ENCODE measurements at regions not wholly inside any gene's neighbourhood (a gene's known extent, or its start where the extent isn't known, plus 50 kb on each side); places are given as distances from the start of the nearest gene placed in this dataset.

DNA sequence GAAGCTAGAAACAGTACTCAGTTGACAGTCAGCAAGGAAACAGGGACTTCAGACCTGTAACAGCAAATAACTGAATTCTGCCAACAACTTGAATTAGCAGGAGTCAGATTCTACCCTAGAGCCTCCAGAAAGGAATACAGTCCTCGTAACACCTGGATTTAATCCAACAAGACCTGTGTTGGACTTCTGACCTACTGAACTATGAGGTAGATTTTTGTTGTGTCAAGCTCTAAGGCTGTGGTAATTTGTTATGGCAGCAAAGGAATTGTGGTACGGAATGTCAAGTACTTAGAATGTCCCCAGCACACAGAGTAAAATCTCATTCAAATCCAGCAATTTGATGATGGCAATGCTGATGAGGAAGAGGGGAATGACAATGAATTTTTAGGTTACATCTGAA lies 234.1 kb downstream of the LRRN1 start:
- intact Hi-C loops (cut with DNase I), result no loop called here
- no peaks in the 10 kb centered on the region for H3K27me3 ChIP-seq (replicated peaks; ENCODE audit: insufficient read depth)
- no peaks in the 10 kb centered on the region for H3K9me3 ChIP-seq
- DNase-seq (ENCODE audit: low spot score), result no peak
- H3K4me1 ChIP-seq (replicated peaks), result no peaks in the 10 kb centered on the region
- H3K27ac ChIP-seq, result no peak overlapping the region
- TF ChIP-seq CTCF (IDR thresholded peaks at IDR 0.05), result no peak
- TF ChIP-seq POLR2AphosphoS5 (IDR thresholded peaks at IDR 0.05), result no peak
- no peak for TF ChIP-seq POLR2A (IDR thresholded peaks at IDR 0.05)
- H3K4me3 ChIP-seq, result no peak overlapping the region
- WGBS, result 85% methylated on average over 2 of the region's 2 CpGs
- no peaks in the 10 kb centered on the region for H3K36me3 ChIP-seq

DNA sequence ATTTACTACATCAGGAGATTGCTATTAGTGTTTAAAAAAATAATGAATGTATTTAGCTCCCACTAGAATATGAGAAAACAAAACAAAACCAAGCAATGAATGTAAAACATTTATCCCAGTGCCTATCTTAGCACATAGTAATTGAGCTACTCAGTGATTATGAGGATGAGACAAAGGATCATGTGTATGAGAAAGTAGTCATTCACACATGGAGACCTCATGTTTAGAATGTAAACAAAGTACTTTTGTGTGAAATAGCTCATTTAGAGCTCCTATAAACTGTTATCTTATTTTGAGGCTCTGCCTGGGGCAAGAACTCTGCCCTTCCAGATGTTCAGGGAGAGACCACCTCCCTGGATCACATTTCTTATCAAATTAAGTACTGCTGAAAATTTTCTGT lies 236.8 kb downstream of the LRRN1 start:
- no peaks in the 10 kb centered on the region for H3K9me3 ChIP-seq
- H3K4me3 ChIP-seq, result no peak overlapping the region
- H3K4me1 ChIP-seq (replicated peaks), result no peaks in the 10 kb centered on the region
- no peak for TF ChIP-seq POLR2A (IDR thresholded peaks at IDR 0.05)
- TF ChIP-seq CTCF (IDR thresholded peaks at IDR 0.05), result no peak
- no peak for TF ChIP-seq POLR2AphosphoS5 (IDR thresholded peaks at IDR 0.05)
- no peaks in the 10 kb centered on the region for H3K36me3 ChIP-seq
- no peaks in the 10 kb centered on the region for H3K27me3 ChIP-seq (replicated peaks; ENCODE audit: insufficient read depth)
- intact Hi-C loops (cut with DNase I), result no loop called here
- DNase-seq (ENCODE audit: low spot score), result no peak
- H3K27ac ChIP-seq, result no peak overlapping the region

DNA sequence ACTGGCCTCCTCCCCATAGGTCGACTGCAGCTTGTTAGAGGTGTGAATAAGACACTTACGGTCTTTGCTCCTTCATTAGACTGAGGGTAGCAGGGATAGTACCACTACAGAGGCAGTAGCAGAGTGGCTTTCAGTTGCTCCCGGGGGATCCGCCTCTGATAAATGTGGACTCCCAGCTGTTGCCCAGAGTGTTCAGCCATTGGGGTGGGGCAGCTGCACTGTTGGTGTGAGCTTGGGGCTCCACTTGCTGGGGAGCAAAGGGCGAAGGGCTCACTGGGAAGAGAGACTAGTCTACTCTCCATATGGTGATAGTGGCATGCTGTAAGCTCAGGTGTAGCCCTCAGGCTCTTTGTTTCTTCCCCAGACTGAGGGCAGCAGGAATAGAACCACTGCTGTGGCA lies 239.1 kb downstream of the LRRN1 start:
- Histone ChIP-seq H3K27me3 (replicated peaks; ENCODE audit: insufficient read depth) (no peaks in the 10 kb centered on the region), H3K36me3 (no peaks in the 10 kb centered on the region), H3K9me3 (no peaks in the 10 kb centered on the region), H3K4me1 (replicated peaks) (no peaks in the 10 kb centered on the region), H3K4me3 (no peak overlapping the region), H3K27ac (no peak overlapping the region)
- DNase-seq (ENCODE audit: low spot score), result no peak
- intact Hi-C loops (cut with DNase I), result no loop called here
- WGBS, result 86% methylated on average over 5 of the region's 5 CpGs
- no peak for TF ChIP-seq CTCF (IDR thresholded peaks at IDR 0.05)
- no peak for TF ChIP-seq POLR2A (IDR thresholded peaks at IDR 0.05)
- TF ChIP-seq POLR2AphosphoS5 (IDR thresholded peaks at IDR 0.05), result no peak

DNA sequence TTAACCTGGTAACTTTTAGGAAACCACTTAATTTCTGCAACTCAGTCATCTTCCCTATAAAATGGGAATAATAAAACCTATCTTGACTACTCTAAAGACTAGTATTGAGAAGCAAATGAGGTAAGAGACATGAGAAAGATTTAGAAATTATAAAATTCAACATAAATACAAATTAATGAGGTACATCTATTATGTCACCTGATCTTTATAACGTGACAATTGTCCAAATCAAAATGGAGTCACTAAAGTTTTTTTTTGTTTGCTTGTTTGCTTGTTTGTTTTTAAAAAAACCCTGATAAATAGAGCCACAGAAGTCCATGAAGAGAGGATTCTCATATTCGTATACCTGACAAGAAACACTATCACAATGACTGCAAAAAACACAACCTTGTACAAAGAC lies 242.8 kb downstream of the LRRN1 start:
- Histone ChIP-seq H3K4me1 (replicated peaks) (no peaks in the 10 kb centered on the region), H3K36me3 (no peaks in the 10 kb centered on the region), H3K27ac (no peak overlapping the region), H3K9me3 (no peaks in the 10 kb centered on the region), H3K4me3 (no peak overlapping the region), H3K27me3 (replicated peaks; ENCODE audit: insufficient read depth) (no peaks in the 10 kb centered on the region)
- whole genome bisulfite sequencing, result 85% methylated on average over 2 of the region's 2 CpGs
- DNase-seq (ENCODE audit: low spot score), result no peak
- TF ChIP-seq POLR2A (IDR thresholded peaks at IDR 0.05) (no peak), POLR2AphosphoS5 (IDR thresholded peaks at IDR 0.05) (no peak), CTCF (IDR thresholded peaks at IDR 0.05) (no peak)
- intact Hi-C loops (cut with DNase I), result no loop called here

DNA sequence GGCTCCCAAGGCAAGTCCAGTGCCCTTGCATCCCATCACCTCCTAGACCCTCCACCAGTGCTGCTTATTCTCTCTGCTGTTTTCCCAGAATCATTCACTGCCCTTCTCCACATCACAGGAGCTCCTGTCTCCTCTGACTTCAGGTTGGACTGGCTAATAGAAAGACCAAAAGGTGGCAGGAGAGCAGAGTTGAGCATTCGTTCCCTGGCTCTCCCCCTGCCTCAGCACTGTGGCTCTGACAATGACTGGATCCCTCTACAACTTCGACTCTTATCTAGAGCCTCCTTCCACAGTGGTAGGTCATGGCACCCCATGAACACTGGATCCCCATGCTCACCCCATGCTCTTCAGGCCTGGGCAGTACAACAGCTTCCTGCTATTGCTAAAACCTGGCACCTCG lies 243.6 kb downstream of the LRRN1 start:
- H3K9me3 ChIP-seq, result no peaks in the 10 kb centered on the region
- no peaks in the 10 kb centered on the region for H3K36me3 ChIP-seq
- TF ChIP-seq CTCF (IDR thresholded peaks at IDR 0.05) (no peak), POLR2A (IDR thresholded peaks at IDR 0.05) (no peak), POLR2AphosphoS5 (IDR thresholded peaks at IDR 0.05) (no peak)
- DNase-seq (ENCODE audit: low spot score), result no peak
- no peak overlapping the region for H3K4me3 ChIP-seq
- no peak overlapping the region for H3K27ac ChIP-seq
- 77% methylated on average over 3 of the region's 3 CpGs for WGBS
- H3K4me1 ChIP-seq (replicated peaks), result no peaks in the 10 kb centered on the region
- intact Hi-C loops (cut with DNase I), result no loop called here
- H3K27me3 ChIP-seq (replicated peaks; ENCODE audit: insufficient read depth), result no peaks in the 10 kb centered on the region
